ENCODE measurements at regions not wholly inside any gene's neighbourhood (a gene's known extent, or its start where the extent isn't known, plus 50 kb on each side); places are given as distances from the start of the nearest gene placed in this dataset. TPM values are rescaled to one million over a fixed set of nuclear protein-coding genes. Genes with fewer than 3 reads are reported as not detected.

DNA sequence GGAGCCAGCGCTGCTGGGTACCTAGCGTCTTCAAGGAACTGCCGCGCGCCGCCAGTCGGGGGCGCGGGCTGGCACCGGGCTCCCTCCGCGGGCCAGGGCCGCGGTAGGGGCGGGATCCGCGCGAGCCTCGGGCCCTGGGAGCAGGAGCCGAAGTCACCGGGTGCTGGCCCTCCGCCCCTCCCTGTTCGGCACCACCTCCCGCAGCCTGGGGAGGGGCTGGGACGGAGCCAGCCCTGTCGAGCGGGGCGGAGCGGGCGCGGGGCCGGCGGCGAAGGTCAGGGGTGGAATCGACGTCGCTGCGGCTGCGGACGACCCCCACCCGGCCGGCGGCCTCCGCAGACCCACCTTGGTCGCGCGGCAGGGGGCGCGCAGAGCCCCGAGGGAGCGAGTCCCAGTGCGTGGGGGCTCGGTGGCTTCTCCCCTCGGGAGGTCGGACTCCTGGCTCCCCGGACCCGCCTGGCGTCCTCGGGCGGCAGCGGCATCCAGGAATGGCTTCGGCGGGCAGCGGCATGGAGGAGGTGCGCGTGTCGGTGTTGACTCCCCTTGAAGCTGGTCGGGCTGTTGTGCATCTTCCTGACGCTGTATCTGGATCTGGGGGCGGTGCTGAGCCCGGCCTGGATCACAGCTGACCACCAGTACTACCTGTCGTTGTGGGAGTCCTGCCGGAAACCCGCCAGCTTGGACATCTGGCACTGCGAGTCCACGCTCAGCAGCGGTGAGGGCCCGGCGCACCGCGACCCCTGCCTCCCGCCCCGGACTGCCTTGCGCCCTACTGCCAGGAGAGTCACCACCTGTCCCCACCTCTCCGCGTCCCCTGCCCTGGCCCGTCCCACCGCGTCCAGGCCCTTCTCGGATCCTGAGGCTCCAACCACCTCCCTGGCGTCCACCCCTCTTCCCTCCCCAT lies 50.5 kb upstream of the FAM47C start:
- no peaks in the 10 kb centered on the region for H3K9me3 Mint-ChIP-seq
- no peaks in the 10 kb centered on the region for H3F3A ChIP-seq (replicated peaks; ENCODE audit: low read depth)
- peak overlapping the region; percentile 82 for H3K4me2 ChIP-seq
- TF ChIP-seq, protein P1, sequence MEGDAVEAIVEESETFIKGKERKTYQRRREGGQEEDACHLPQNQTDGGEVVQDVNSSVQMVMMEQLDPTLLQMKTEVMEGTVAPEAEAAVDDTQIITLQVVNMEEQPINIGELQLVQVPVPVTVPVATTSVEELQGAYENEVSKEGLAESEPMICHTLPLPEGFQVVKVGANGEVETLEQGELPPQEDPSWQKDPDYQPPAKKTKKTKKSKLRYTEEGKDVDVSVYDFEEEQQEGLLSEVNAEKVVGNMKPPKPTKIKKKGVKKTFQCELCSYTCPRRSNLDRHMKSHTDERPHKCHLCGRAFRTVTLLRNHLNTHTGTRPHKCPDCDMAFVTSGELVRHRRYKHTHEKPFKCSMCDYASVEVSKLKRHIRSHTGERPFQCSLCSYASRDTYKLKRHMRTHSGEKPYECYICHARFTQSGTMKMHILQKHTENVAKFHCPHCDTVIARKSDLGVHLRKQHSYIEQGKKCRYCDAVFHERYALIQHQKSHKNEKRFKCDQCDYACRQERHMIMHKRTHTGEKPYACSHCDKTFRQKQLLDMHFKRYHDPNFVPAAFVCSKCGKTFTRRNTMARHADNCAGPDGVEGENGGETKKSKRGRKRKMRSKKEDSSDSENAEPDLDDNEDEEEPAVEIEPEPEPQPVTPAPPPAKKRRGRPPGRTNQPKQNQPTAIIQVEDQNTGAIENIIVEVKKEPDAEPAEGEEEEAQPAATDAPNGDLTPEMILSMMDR (conservative IDR thresholded peaks at IDR 0.05; ENCODE audit: low read depth in 2 of 2) = peak in 1 of 2 experiments; percentile 28; a peak in 1 of 4 replicates
- TF ChIP-seq STAT1 (IDR thresholded peaks at IDR 0.05; ENCODE audit: unreplicated experiment) = no peak
- DNase-seq (ENCODE audit: low spot score) (peak; percentile 60), ATAC-seq (peak; percentile 96)
- H3K4me1 ChIP-seq (ENCODE audit: insufficient read depth) = peaks cover 6% of the 10 kb centered on the region
- H2AFZ ChIP-seq = no peak overlapping the region
- H4K20me1 ChIP-seq (replicated peaks; ENCODE audit: insufficient read depth) = no peaks in the 10 kb centered on the region
- no peak overlapping the region for H3K27ac Mint-ChIP-seq
- H3K36me3 Mint-ChIP-seq (ENCODE audit: low read depth) = no peaks in the 10 kb centered on the region
- no peaks in the 10 kb centered on the region for H3K36me3 ChIP-seq (ENCODE audit: insufficient read depth)
- H3K27me3 ChIP-seq (ENCODE audit: insufficient read depth) = peaks cover 21% of the 10 kb centered on the region; the same call in 1 of the 2 replicates
- peaks cover 26% of the 10 kb centered on the region for H3K27me3 Mint-ChIP-seq (ENCODE audit: insufficient read depth, low read depth, poor library complexity)
- H3K4me1 Mint-ChIP-seq = peaks cover 8% of the 10 kb centered on the region; the same call in 1 of the 3 replicates
- no peaks in the 10 kb centered on the region for H3K79me2 ChIP-seq (replicated peaks; ENCODE audit: insufficient read depth)
- peak overlapping the region; percentile 72 for H3K4me3 Mint-ChIP-seq
- H3K27ac ChIP-seq (ENCODE audit: low read depth) = no peak overlapping the region
- peak overlapping the region; percentile 60 for H3K4me3 ChIP-seq
- no peaks in the 10 kb centered on the region for H3K9me2 ChIP-seq (ENCODE audit: insufficient read depth)

Small RNAs in the stretch of these regions (small RNA-seq; reads per million reads assigned to genes)
- not detected for gene BX842568.4 (ENCODE audit: low replicate concordance)
